Ascending aorta (tissue), 2 donors: ENCODE measurements at regions not wholly inside any gene's neighbourhood (a gene's known extent, or its start where the extent isn't known, plus 50 kb on each side); places are given as distances from the start of the nearest gene placed in this dataset.

ENCODE experiments used
- DNase-seq, 2 donors: peaks; one replicate each; pipeline ENCODE4 v3.0.0-alpha.2; 2019; ENCODE audit warnings: low spot score in 2 of 2
- H3K27ac ChIP-seq, 2 donors: fragments of 200-600 bp; sonication (generic); one replicate each; pipeline ENCODE4 v1.5.1; 2016 to 2017; ENCODE audit warnings: mild to moderate bottlenecking in 1 of 2
- H3K27me3 ChIP-seq: fragments of 200-600 bp; sonication (generic); one replicate; pipeline ENCODE4 v1.5.1; 2017
- H3K36me3 ChIP-seq, 2 donors: fragments of 200-600 bp; sonication (generic); one replicate each; pipeline ENCODE4 v1.5.1; 2016
- H3K4me1 ChIP-seq, 2 donors: fragments of 200-600 bp; sonication (generic); one replicate each; pipeline ENCODE4 v1.5.1; 2016 to 2017; ENCODE audit warnings: mild to moderate bottlenecking in 1 of 2
- H3K4me3 ChIP-seq, 2 donors: fragments of 200-600 bp; sonication (generic); one replicate each; pipeline ENCODE4 v1.5.1; 2016 to 2017; ENCODE audit warnings: mild to moderate bottlenecking in 1 of 2
- H3K9me3 ChIP-seq, 2 donors: fragments of 200-600 bp; sonication (generic); one replicate each; pipeline ENCODE4 v1.5.1; 2016
- intact Hi-C: fragments of 100-400 bp; cut with DNase I; formaldehyde crosslinking; loops from one replicate; pipeline ENCODE4 v1.15.1; 2023
- TF ChIP-seq, protein P1 (sequence below), 3 experiments: fragments of 200-600 bp in 2 of 3; fragments of 450-650 bp in 1 of 3; sonication (generic) in 2 of 3; IDR thresholded peaks; one replicate each; pipeline ENCODE4 v1.5.1; 2016 to 2019; ENCODE audit warnings: antibody characterized with exemption in 3 of 3, mild to moderate bottlenecking in 1 of 3, moderate library complexity in 1 of 3

DNA sequence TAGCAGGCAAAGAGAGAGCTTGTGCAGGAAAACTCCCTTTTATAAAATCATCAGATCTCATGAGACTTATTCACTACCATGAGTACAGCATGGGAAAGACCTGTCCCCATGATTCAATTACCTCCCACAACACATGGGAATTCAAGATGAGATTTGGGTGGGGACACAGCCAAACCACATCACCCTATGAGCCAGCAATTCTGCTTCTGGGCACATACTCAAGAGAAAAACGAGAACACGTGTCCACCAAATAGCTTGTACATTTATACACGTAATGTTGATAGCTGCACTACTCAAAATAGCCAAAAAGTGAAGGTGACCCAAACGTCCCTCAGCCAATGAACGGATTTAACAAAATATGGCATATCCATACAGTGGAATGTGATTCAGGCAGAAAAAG lies 94.5 kb upstream of the DHRSX start:
- no peaks in the 10 kb centered on the region for H3K27me3 ChIP-seq
- no peak overlapping the region for H3K4me3 ChIP-seq
- no peak overlapping the region for H3K27ac ChIP-seq
- no peaks in the 10 kb centered on the region for H3K4me1 ChIP-seq
- TF ChIP-seq, protein P1, sequence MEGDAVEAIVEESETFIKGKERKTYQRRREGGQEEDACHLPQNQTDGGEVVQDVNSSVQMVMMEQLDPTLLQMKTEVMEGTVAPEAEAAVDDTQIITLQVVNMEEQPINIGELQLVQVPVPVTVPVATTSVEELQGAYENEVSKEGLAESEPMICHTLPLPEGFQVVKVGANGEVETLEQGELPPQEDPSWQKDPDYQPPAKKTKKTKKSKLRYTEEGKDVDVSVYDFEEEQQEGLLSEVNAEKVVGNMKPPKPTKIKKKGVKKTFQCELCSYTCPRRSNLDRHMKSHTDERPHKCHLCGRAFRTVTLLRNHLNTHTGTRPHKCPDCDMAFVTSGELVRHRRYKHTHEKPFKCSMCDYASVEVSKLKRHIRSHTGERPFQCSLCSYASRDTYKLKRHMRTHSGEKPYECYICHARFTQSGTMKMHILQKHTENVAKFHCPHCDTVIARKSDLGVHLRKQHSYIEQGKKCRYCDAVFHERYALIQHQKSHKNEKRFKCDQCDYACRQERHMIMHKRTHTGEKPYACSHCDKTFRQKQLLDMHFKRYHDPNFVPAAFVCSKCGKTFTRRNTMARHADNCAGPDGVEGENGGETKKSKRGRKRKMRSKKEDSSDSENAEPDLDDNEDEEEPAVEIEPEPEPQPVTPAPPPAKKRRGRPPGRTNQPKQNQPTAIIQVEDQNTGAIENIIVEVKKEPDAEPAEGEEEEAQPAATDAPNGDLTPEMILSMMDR (IDR thresholded peaks at IDR 0.05), result no peak
- intact Hi-C loops, result no loop called here
- no peaks in the 10 kb centered on the region for H3K36me3 ChIP-seq
- no peaks in the 10 kb centered on the region for H3K9me3 ChIP-seq
- no peak for DNase-seq

DNA sequence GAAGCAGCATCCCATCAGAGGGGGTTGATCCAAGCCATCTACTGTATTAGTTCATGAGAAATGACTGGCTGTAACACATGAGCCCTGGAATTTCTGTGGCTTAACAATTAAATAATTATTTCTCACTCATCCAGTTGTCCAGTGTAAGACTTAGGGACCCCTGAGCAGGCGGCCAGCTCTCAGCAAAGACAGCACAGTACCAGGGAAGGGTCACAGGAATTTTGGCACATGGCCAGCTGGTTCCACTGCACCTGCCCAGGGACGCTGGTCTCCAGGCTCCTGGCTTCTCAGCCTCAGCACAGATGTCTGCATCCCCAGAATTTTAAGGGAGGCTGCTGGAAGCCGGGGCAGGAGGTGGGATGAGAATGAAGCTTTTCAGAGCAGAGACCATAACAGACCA lies 93.7 kb upstream of the DHRSX start:
- H3K36me3 ChIP-seq, result no peaks in the 10 kb centered on the region
- no peaks in the 10 kb centered on the region for H3K9me3 ChIP-seq
- H3K4me1 ChIP-seq, result no peaks in the 10 kb centered on the region
- TF ChIP-seq, protein P1 (IDR thresholded peaks at IDR 0.05), result no peak
- DNase-seq, result no peak
- H3K27ac ChIP-seq, result no peak overlapping the region
- no peaks in the 10 kb centered on the region for H3K27me3 ChIP-seq
- intact Hi-C loops, result loop anchor here (5.0 kb wide), 2 partner anchors 97 to 942 kb away; no protein-coding TSS in a partner anchor
- no peak overlapping the region for H3K4me3 ChIP-seq

DNA sequence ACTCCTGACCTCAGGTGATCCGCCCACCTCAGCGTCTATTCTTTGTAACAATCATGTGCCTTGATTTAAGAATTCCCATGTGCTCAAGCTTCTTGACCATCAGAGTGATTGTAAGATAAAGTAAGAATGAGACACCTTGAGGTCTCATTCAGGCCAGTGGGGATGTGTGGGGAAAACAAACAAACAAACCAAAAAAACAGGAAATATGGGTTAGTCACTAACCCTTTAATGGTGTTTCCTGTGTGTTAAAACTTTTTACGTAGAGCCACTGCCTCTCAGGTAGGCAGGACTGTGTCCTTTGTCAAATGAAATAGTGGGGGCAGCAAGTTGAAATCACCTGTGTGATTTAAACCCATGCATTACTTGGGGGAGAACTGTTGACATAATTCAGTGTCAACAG lies 91.5 kb upstream of the DHRSX start:
- intact Hi-C loops, result loop anchor here (2.0 to 5.0 kb wide), 3 partner anchors 95 to 1137 kb away; no protein-coding TSS in a partner anchor
- H3K27me3 ChIP-seq, result no peaks in the 10 kb centered on the region
- no peak for DNase-seq
- no peaks in the 10 kb centered on the region for H3K36me3 ChIP-seq
- no peak overlapping the region for H3K4me3 ChIP-seq
- TF ChIP-seq, protein P1 (IDR thresholded peaks at IDR 0.05), result no peak
- no peaks in the 10 kb centered on the region for H3K9me3 ChIP-seq
- no peak overlapping the region for H3K27ac ChIP-seq
- no peaks in the 10 kb centered on the region for H3K4me1 ChIP-seq

DNA sequence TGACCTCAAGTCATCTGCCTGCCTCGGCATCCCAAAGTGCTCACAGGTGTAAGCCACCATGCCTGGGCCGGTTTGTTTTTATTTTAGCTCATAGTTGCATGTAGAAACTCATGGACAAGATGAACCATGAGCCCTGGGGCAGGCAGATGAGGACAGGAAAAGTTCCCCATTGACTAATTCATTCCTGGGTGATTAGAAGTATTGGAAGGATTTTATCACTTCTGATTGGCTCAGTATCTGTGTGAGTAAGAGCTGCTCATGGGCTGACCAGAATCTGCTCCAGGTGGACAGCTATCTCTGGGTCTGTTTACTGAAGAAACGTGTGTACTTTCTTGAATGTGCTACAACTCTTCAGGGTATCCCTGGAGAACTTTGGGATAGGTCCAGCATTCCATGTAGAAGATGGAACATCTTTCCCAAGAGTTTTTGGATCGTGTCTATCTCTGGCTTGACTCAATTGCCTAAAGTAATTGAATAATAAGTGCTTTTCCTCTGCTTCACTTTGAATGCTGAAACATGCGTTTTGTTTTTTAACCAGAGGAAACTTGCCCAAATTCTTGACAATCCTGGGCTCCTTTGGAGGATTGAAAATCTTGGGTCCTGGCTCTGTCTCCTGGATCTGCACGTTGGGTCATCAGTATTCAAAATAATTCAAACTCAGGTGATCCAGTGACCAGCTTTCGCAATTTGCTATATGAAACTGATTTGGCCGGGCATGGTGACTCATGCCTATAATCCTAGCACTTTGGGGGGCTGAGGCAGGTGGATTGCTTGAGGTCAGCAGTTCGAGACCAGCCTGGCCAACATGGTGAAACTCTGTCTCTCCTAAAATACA lies 88.6 kb upstream of the DHRSX start:
- Histone ChIP-seq H3K4me1 (no peaks in the 10 kb centered on the region), H3K27ac (no peak overlapping the region), H3K27me3 (no peaks in the 10 kb centered on the region), H3K4me3 (no peak overlapping the region), H3K36me3 (no peaks in the 10 kb centered on the region), H3K9me3 (no peaks in the 10 kb centered on the region)
- TF ChIP-seq, protein P1 (IDR thresholded peaks at IDR 0.05), result no peak
- intact Hi-C loops, result loop anchor here (5.0 kb wide), 2 partner anchors 92 to 937 kb away; no protein-coding TSS in a partner anchor
- DNase-seq, result no peak

DNA sequence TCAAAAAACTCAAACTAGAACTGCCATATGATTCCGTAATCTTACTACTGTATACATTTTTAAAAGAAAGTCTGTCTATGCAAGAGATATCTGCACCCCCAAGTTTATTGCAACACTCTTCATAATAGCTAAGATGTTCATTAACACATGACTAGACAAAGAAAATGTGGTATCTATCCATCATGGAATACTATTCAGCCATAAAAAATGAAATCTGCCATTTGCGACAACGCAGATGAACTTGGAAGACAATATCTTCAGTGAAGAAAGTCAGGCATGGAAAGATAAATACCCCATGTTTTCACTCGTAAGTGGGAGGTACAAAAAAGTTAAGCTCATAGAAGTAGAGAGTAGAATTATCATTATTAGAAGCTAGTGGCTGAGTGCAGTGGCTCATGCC lies 87.3 kb upstream of the DHRSX start:
- TF ChIP-seq, protein P1 (IDR thresholded peaks at IDR 0.05), result no peak
- intact Hi-C loops, result no loop called here
- Histone ChIP-seq H3K27me3 (peaks cover 5% of the 10 kb centered on the region), H3K27ac (no peak overlapping the region), H3K36me3 (no peaks in the 10 kb centered on the region), H3K4me3 (no peak overlapping the region), H3K9me3 (no peaks in the 10 kb centered on the region), H3K4me1 (peaks cover 5 to 7% of the 10 kb centered on the region in 2 donors)
- no peak for DNase-seq
